ENCODE measurements at regions not wholly inside any gene's neighbourhood (a gene's known extent, or its start where the extent isn't known, plus 50 kb on each side); places are given as distances from the start of the nearest gene placed in this dataset.

- Histone ChIP-seq H3K27me3 (no peaks in the 10 kb centered on the region), H3K4me1 (no peaks in the 10 kb centered on the region), H3K4me3 (no peak overlapping the region), H3K27ac (no peak overlapping the region), H3K9me3 (no peaks in the 10 kb centered on the region), H3K36me3 (no peaks in the 10 kb centered on the region)
- TF ChIP-seq POLR2A (IDR thresholded peaks at IDR 0.05): no peak
- TF ChIP-seq CTCF (IDR thresholded peaks at IDR 0.05): no peak
- DNase-seq (no peak), ATAC-seq (no peak)
- intact Hi-C loops (cut with DNase I): no loop called here
These were observed 132.4 kb downstream of the MAGEC1 start for GRCh38 chrX:142036116-142036515.

GRCh38 chrX:142005532-142005931 lies 101.8 kb downstream of the MAGEC1 start:
- intact Hi-C loops (cut with DNase I): no loop called here
- 77 to 94% (median 83%) methylated on average over 1 of the region's 1 CpG for WGBS, 4 donors
- DNase-seq (no peak), ATAC-seq (no peak)
- H3K4me1 ChIP-seq: no peaks in the 10 kb centered on the region
- no peaks in the 10 kb centered on the region for H3K27me3 ChIP-seq
- H3K9me3 ChIP-seq: peaks cover 0 to 10% (median 0%) of the 10 kb centered on the region in 12 donors
- no peak overlapping the region for H3K27ac ChIP-seq
- H3K4me3 ChIP-seq: no peak overlapping the region
- H3K36me3 ChIP-seq: no peaks in the 10 kb centered on the region
- TF ChIP-seq POLR2A (IDR thresholded peaks at IDR 0.05): no peak
- TF ChIP-seq CTCF (IDR thresholded peaks at IDR 0.05): no peak

GRCh38 chrX:142002471-142002870 lies 98.8 kb downstream of the MAGEC1 start:
- H3K27ac ChIP-seq: no peak overlapping the region
- H3K4me3 ChIP-seq: no peak overlapping the region
- no peaks in the 10 kb centered on the region for H3K36me3 ChIP-seq
- no peak for DNase-seq
- TF ChIP-seq CTCF (IDR thresholded peaks at IDR 0.05): no peak
- no peak for TF ChIP-seq POLR2A (IDR thresholded peaks at IDR 0.05)
- WGBS, 4 donors: 52 to 77% (median 67%) methylated on average over 3 of the region's 3 CpGs
- intact Hi-C loops (cut with DNase I): no loop called here
- H3K4me1 ChIP-seq: no peaks in the 10 kb centered on the region
- H3K9me3 ChIP-seq: peaks cover 0 to 7% (median 0%) of the 10 kb centered on the region in 12 donors
- no peak for ATAC-seq
- H3K27me3 ChIP-seq: no peaks in the 10 kb centered on the region

GRCh38 chrX:142001934-142002333 lies 98.2 kb downstream of the MAGEC1 start:
- no peak overlapping the region for H3K4me3 ChIP-seq
- ATAC-seq (no peak), DNase-seq (no peak)
- peaks cover 0 to 7% (median 0%) of the 10 kb centered on the region in 12 donors for H3K9me3 ChIP-seq
- no peaks in the 10 kb centered on the region for H3K4me1 ChIP-seq
- intact Hi-C loops (cut with DNase I): no loop called here
- no peaks in the 10 kb centered on the region for H3K27me3 ChIP-seq
- H3K27ac ChIP-seq: no peak overlapping the region
- WGBS, 4 donors: 48 to 67% (median 61%) methylated on average over 1 of the region's 1 CpG
- no peak for TF ChIP-seq CTCF (IDR thresholded peaks at IDR 0.05)
- TF ChIP-seq POLR2A (IDR thresholded peaks at IDR 0.05): no peak
- no peaks in the 10 kb centered on the region for H3K36me3 ChIP-seq
